Keratinocyte (primary cell): ENCODE measurements at regions not wholly inside any gene's neighbourhood (a gene's known extent, or its start where the extent isn't known, plus 50 kb on each side); places are given as distances from the start of the nearest gene placed in this dataset.

ENCODE experiments used
- DNase-seq: peaks from one replicate; pipeline ENCODE4 v3.0.0-alpha.2; 2011; ENCODE audit warnings: low read depth, missing footprints, low spot score
- FAIRE-seq: peaks from 2 replicates; lab custom pipeline; 2011; peaks lifted over from hg19 to GRCh38; lab: Jason Lieb, UNC
- H2AFZ ChIP-seq: 2 replicates; pipeline ENCODE4 v1.6.0; 2012; ENCODE audit warnings: low read length, control low read depth, inconsistent platforms; ENCODE audit not compliant: control insufficient read depth
- H3K27ac ChIP-seq: 2 replicates; pipeline ENCODE4 v1.5.1; 2011; ENCODE audit warnings: low read length; ENCODE audit not compliant: control insufficient read depth, insufficient read depth
- H3K27me3 ChIP-seq: 3 replicates; pipeline ENCODE4 v1.6.0; 2011; ENCODE audit warnings: low read length; ENCODE audit not compliant: control insufficient read depth, insufficient read depth; ENCODE audit errors: extremely low read depth
- H3K36me3 ChIP-seq, 2 experiments: 2 replicates in 1 of 2; 3 replicates in 1 of 2; pipeline ENCODE4 v1.5.1; 2011; ENCODE audit warnings: low read length in 2 of 2, mild to moderate bottlenecking in 1 of 2; ENCODE audit not compliant: control insufficient read depth in 2 of 2, insufficient read depth in 2 of 2; ENCODE audit errors: extremely low read depth in 1 of 2
- H3K4me1 ChIP-seq: 3 replicates; pipeline ENCODE4 v1.5.1; 2011; ENCODE audit warnings: low read length; ENCODE audit not compliant: control insufficient read depth, insufficient read depth; ENCODE audit errors: extremely low read depth
- H3K4me2 ChIP-seq: 3 replicates; pipeline ENCODE4 v1.6.0; 2011; ENCODE audit warnings: low read depth, low read length; ENCODE audit not compliant: control insufficient read depth, insufficient read depth; ENCODE audit errors: extremely low read depth
- H3K4me3 ChIP-seq, 3 experiments: fragments of 200-600 bp in 1 of 3; sonication (generic) in 1 of 3; 2 replicates in 2 of 3; 3 replicates in 1 of 3; pipeline ENCODE4 v1.5.1; 2011 to 2016; ENCODE audit warnings: low read length in 3 of 3, mild to moderate bottlenecking in 3 of 3, control low read depth in 2 of 3, inconsistent platforms in 1 of 3, low read depth in 1 of 3, mixed read lengths in 1 of 3, mixed run types in 1 of 3, moderate library complexity in 1 of 3; ENCODE audit not compliant: control insufficient read depth in 2 of 3, insufficient read depth in 2 of 3; ENCODE audit errors: extremely low read depth in 1 of 3
- H3K79me2 ChIP-seq: 2 replicates; pipeline ENCODE4 v1.6.0; 2012; ENCODE audit warnings: low read length; ENCODE audit not compliant: control insufficient read depth, insufficient read depth
- H3K9ac ChIP-seq: 3 replicates; pipeline ENCODE4 v1.6.0; 2011; ENCODE audit warnings: low read length; ENCODE audit not compliant: control insufficient read depth, insufficient read depth; ENCODE audit errors: extremely low read depth
- H3K9me1 ChIP-seq: 3 replicates; pipeline ENCODE4 v1.6.0; 2011; ENCODE audit warnings: low read length; ENCODE audit not compliant: control insufficient read depth, insufficient read depth; ENCODE audit errors: extremely low read depth
- H3K9me3 ChIP-seq: 2 replicates; pipeline ENCODE4 v1.5.1; 2012; ENCODE audit warnings: low read depth, low read length; ENCODE audit not compliant: control insufficient read depth
- H4K20me1 ChIP-seq: 3 replicates; pipeline ENCODE4 v1.6.0; 2011; ENCODE audit warnings: low read length; ENCODE audit not compliant: control insufficient read depth, insufficient read depth; ENCODE audit errors: extremely low read depth
- CTCF ChIP-seq, 3 experiments: IDR thresholded peaks in 1 of 3; conservative IDR thresholded peaks in 1 of 3; optimal IDR thresholded peaks in 1 of 3; 2 replicates in 2 of 3; 3 replicates in 1 of 3; pipeline versions ENCODE3 to v1.5.1; 2011; ENCODE audit warnings: low read length in 3 of 3, mild to moderate bottlenecking in 3 of 3, moderate library complexity in 2 of 3, control low read depth in 1 of 3, inconsistent platforms in 1 of 3; ENCODE audit not compliant: insufficient read depth in 2 of 3; ENCODE audit errors: extremely low read depth in 1 of 3
- EZH2 ChIP-seq: IDR thresholded peaks from one replicate; pipeline ENCODE4 v1.6.1; 2012; ENCODE audit warnings: inconsistent platforms, mild to moderate bottlenecking, low read length, moderate library complexity
- dilution Hi-C: fragments of 300-500 bp; cut with MboI; formaldehyde crosslinking; loops from one replicate; pipeline ENCODE4 v1.7.0; 2020; ENCODE audit warnings: low sequenced_read_pairs; ENCODE audit not compliant: extremely low pct_ligation_motif_present

GRCh38 chr7:25409897-25410636 is 181.8 kb upstream of the NPVF start:
- Histone ChIP-seq H3K9ac (no peak overlapping the region), H3K4me1 (no peaks in the 10 kb centered on the region), H3K9me3 (no peaks in the 10 kb centered on the region), H2AFZ (no peak overlapping the region), H4K20me1 (no peaks in the 10 kb centered on the region), H3K36me3 (no peaks in the 10 kb centered on the region), H3K4me3 (no peak overlapping the region), H3K27me3 (no peaks in the 10 kb centered on the region), H3K27ac (no peak overlapping the region), H3K9me1 (no peaks in the 10 kb centered on the region), H3K79me2 (no peaks in the 10 kb centered on the region), H3K4me2 (no peak overlapping the region)
- FAIRE-seq (no peak), DNase-seq (no peak)
- dilution Hi-C loops, result no loop called here
- TF ChIP-seq EZH2 (no peak), CTCF (optimal IDR thresholded peaks at IDR 0.05 in 1 of 3, IDR thresholded peaks at IDR 0.05 in 1 of 3, conservative IDR thresholded peaks at IDR 0.05 in 1 of 3; ENCODE audit: extremely low read depth in 1 of 3, insufficient read depth in 2 of 3, low read length in 3 of 3) (no peak)

- H2AFZ ChIP-seq, result no peak overlapping the region
- dilution Hi-C loops, result no loop called here
- no peak overlapping the region for H3K27ac ChIP-seq
- H3K9me3 ChIP-seq, result no peaks in the 10 kb centered on the region
- TF ChIP-seq CTCF (optimal IDR thresholded peaks at IDR 0.05 in 1 of 3, IDR thresholded peaks at IDR 0.05 in 1 of 3, conservative IDR thresholded peaks at IDR 0.05 in 1 of 3; ENCODE audit: extremely low read depth in 1 of 3, insufficient read depth in 2 of 3, low read length in 3 of 3), result no peak
- TF ChIP-seq EZH2, result no peak
- no peaks in the 10 kb centered on the region for H4K20me1 ChIP-seq
- H3K9ac ChIP-seq, result no peak overlapping the region
- FAIRE-seq (no peak), DNase-seq (no peak)
- no peaks in the 10 kb centered on the region for H3K4me1 ChIP-seq
- H3K79me2 ChIP-seq, result no peaks in the 10 kb centered on the region
- no peak overlapping the region for H3K4me3 ChIP-seq
- no peaks in the 10 kb centered on the region for H3K36me3 ChIP-seq
- H3K4me2 ChIP-seq, result no peak overlapping the region
- H3K9me1 ChIP-seq, result no peaks in the 10 kb centered on the region
- no peaks in the 10 kb centered on the region for H3K27me3 ChIP-seq
These were observed 192.5 kb upstream of the NPVF start for GRCh38 chr7:25420771-25421170.
